ENCODE measurements at regions not wholly inside any gene's neighbourhood (a gene's known extent, or its start where the extent isn't known, plus 50 kb on each side); places are given as distances from the start of the nearest gene placed in this dataset.

DNA sequence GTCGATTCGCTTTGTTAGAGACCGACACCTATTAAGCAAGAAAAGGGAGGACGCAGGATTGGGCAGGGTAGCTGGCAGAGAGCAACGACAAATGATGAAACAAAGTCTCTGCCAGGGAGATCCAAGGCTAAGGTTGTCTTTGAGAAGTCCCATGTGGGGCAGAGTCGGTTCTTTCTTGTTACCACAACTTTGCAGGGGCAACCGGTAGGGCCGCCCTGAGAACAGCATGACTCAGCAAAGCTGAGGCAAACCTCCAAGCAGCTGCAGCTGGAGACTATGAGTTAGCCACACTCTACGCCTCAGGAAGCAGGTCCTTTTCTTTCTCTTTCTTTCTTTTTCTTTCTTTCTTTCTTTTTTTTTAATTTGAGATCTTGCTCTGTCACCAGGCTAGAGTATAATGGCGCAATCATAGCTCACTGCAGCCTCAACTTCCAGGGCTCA lies 452.3 kb upstream of the ID2 start:
- Histone ChIP-seq H3K9me3 (ENCODE audit: insufficient read depth, low read depth, low read length) (no peaks in the 10 kb centered on the region), H3K4me1 (ENCODE audit: control insufficient read depth in 1 of 2, insufficient read depth in 2 of 2, low read length in 2 of 2) (peaks cover 0 to 3% of the 10 kb centered on the region in 2 experiments), H2BK5ac (ENCODE audit: low read depth, low read length, poor library complexity) (no peak overlapping the region), H3K9ac (ENCODE audit: low read length) (no peak overlapping the region), H3K79me2 (ENCODE audit: control insufficient read depth, insufficient read depth, low read length, poor library complexity) (no peaks in the 10 kb centered on the region), H3K4me2 (ENCODE audit: low read length) (no peak overlapping the region), H3K18ac (ENCODE audit: low read length) (no peak overlapping the region), H3K4me3 (ENCODE audit: low read depth, low read length) (no peak overlapping the region), H4K12ac (ENCODE audit: low read depth, low read length) (no peak overlapping the region), H2BK120ac (ENCODE audit: insufficient read depth, low read length, poor library complexity) (no peak overlapping the region), H2BK12ac (ENCODE audit: low read length) (peak overlapping the region; percentile 27), H3K4ac (ENCODE audit: low read depth, low read length) (no peak overlapping the region), H2AFZ (ENCODE audit: insufficient read depth, low read length, poor library complexity) (no peak overlapping the region), H2AK5ac (ENCODE audit: low read length) (no peak overlapping the region), H3K14ac (ENCODE audit: low read length) (no peak overlapping the region), H3K27me3 (ENCODE audit: insufficient read depth, low read length) (no peaks in the 10 kb centered on the region), H4K8ac (ENCODE audit: low read depth, low read length) (no peak overlapping the region), H3K27ac (ENCODE audit: low read depth, low read length) (no peak overlapping the region), H3K36me3 (ENCODE audit: control insufficient read depth in 1 of 2, insufficient read depth in 2 of 2, low read length in 2 of 2) (no peaks in the 10 kb centered on the region), H3K23ac (ENCODE audit: low read length) (no peak overlapping the region), H3K79me1 (ENCODE audit: low read length) (no peaks in the 10 kb centered on the region), H4K91ac (ENCODE audit: low read depth, low read length) (no peak overlapping the region)
- WGBS (ENCODE audit: extremely low coverage, insufficient coverage, insufficient read length): no CpG with 5 or more reads among the region's 10 CpGs
- DNase-seq: peak in 1 of 2 donors; percentile 34

DNA sequence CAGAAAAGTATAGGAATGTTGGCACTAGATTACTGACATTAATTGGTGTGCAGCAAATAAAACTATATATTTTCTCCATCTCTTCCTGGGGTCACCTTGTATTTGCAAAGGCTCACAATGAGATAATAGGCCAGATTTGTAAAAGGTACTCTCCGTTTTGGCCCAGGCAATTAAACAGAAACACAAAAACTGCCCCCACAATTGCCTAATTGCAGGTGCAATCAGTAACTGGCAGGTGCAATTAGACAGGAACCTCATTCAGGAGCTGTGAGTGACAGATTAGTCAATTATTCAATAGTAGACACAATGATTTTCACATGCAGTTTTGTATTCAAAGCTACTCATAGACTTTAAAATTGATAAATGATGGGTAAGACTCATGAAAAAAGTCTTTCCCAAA lies 451.4 kb upstream of the ID2 start:
- Histone ChIP-seq H3K9me3 (ENCODE audit: insufficient read depth, low read depth, low read length) (no peaks in the 10 kb centered on the region), H3K18ac (ENCODE audit: low read length) (no peak overlapping the region), H3K14ac (ENCODE audit: low read length) (no peak overlapping the region), H4K8ac (ENCODE audit: low read depth, low read length) (no peak overlapping the region), H3K79me2 (ENCODE audit: control insufficient read depth, insufficient read depth, low read length, poor library complexity) (no peaks in the 10 kb centered on the region), H3K79me1 (ENCODE audit: low read length) (no peaks in the 10 kb centered on the region), H3K4me3 (ENCODE audit: low read depth, low read length) (no peak overlapping the region), H2BK120ac (ENCODE audit: insufficient read depth, low read length, poor library complexity) (no peak overlapping the region), H3K23ac (ENCODE audit: low read length) (no peak overlapping the region), H3K36me3 (ENCODE audit: control insufficient read depth in 1 of 2, insufficient read depth in 2 of 2, low read length in 2 of 2) (no peaks in the 10 kb centered on the region), H2AFZ (ENCODE audit: insufficient read depth, low read length, poor library complexity) (no peak overlapping the region), H3K4me2 (ENCODE audit: low read length) (no peak overlapping the region), H4K91ac (ENCODE audit: low read depth, low read length) (no peak overlapping the region), H3K27ac (ENCODE audit: low read depth, low read length) (no peak overlapping the region), H3K27me3 (ENCODE audit: insufficient read depth, low read length) (no peaks in the 10 kb centered on the region), H2AK5ac (ENCODE audit: low read length) (no peak overlapping the region), H3K4ac (ENCODE audit: low read depth, low read length) (no peak overlapping the region), H2BK5ac (ENCODE audit: low read depth, low read length, poor library complexity) (no peak overlapping the region), H4K12ac (ENCODE audit: low read depth, low read length) (no peak overlapping the region), H2BK12ac (ENCODE audit: low read length) (no peak overlapping the region), H3K4me1 (ENCODE audit: control insufficient read depth in 1 of 2, insufficient read depth in 2 of 2, low read length in 2 of 2) (peaks cover 0 to 3% of the 10 kb centered on the region in 2 experiments), H3K9ac (ENCODE audit: low read length) (no peak overlapping the region)
- no CpG with 5 or more reads among the region's 1 CpG for WGBS (ENCODE audit: extremely low coverage, insufficient coverage, insufficient read length)
- no peak for DNase-seq

DNA sequence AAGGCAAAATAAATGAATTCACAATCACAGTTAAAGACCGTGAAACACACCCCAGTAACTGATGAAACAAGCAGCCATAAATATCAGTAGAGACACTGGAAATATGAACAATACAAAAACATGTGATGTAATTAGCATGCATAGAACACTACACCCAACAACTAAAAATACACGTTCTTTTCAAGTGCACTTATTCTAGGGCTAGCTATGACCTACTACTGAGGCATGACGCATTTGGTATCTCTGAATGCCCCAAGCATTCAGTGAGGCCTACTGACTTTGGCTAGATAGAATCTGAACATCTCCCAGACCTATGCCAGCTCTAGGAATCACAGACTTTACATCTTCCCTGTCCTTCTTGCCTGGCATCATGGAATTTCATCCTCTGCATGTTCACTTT lies 450.0 kb upstream of the ID2 start:
- Histone ChIP-seq H3K4me3 (ENCODE audit: low read depth, low read length) (no peak overlapping the region), H2BK5ac (ENCODE audit: low read depth, low read length, poor library complexity) (no peak overlapping the region), H3K4me2 (ENCODE audit: low read length) (no peak overlapping the region), H4K8ac (ENCODE audit: low read depth, low read length) (no peak overlapping the region), H3K4ac (ENCODE audit: low read depth, low read length) (no peak overlapping the region), H3K36me3 (ENCODE audit: control insufficient read depth in 1 of 2, insufficient read depth in 2 of 2, low read length in 2 of 2) (no peaks in the 10 kb centered on the region), H2AK5ac (ENCODE audit: low read length) (no peak overlapping the region), H3K79me1 (ENCODE audit: low read length) (no peaks in the 10 kb centered on the region), H2BK120ac (ENCODE audit: insufficient read depth, low read length, poor library complexity) (no peak overlapping the region), H2AFZ (ENCODE audit: insufficient read depth, low read length, poor library complexity) (no peak overlapping the region), H3K9me3 (ENCODE audit: insufficient read depth, low read depth, low read length) (no peaks in the 10 kb centered on the region), H2BK12ac (ENCODE audit: low read length) (no peak overlapping the region), H3K14ac (ENCODE audit: low read length) (no peak overlapping the region), H3K27ac (ENCODE audit: low read depth, low read length) (no peak overlapping the region), H3K4me1 (ENCODE audit: control insufficient read depth in 1 of 2, insufficient read depth in 2 of 2, low read length in 2 of 2) (peaks cover 0 to 3% of the 10 kb centered on the region in 2 experiments), H4K91ac (ENCODE audit: low read depth, low read length) (no peak overlapping the region), H3K18ac (ENCODE audit: low read length) (no peak overlapping the region), H3K79me2 (ENCODE audit: control insufficient read depth, insufficient read depth, low read length, poor library complexity) (no peaks in the 10 kb centered on the region), H3K27me3 (ENCODE audit: insufficient read depth, low read length) (no peaks in the 10 kb centered on the region), H3K23ac (ENCODE audit: low read length) (no peak overlapping the region), H4K12ac (ENCODE audit: low read depth, low read length) (no peak overlapping the region), H3K9ac (ENCODE audit: low read length) (no peak overlapping the region)
- DNase-seq: no peak
- no CpG with 5 or more reads among the region's 3 CpGs for WGBS (ENCODE audit: extremely low coverage, insufficient coverage, insufficient read length)

DNA sequence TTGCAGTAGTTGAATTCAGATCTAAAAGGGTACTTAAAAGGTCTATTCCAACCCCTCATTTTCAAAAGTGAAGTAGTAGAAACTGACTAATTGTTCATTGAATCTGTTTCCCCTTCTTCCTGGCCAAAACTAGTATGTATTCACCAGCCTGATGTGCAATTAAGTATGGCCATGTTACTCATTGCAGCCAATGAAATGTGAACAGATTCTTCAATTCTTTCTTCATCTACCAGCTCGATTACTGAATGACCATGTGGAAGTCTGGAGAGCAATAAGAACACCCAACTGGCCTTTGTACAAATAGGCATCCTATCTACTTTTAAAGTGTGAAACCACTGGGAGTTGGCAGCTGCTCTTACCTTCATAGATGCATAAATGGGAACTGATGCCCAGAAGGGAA lies 449.0 kb upstream of the ID2 start:
- peaks cover 0 to 3% of the 10 kb centered on the region in 2 experiments for H3K4me1 ChIP-seq (ENCODE audit: control insufficient read depth in 1 of 2, insufficient read depth in 2 of 2, low read length in 2 of 2)
- no peaks in the 10 kb centered on the region for H3K79me2 ChIP-seq (ENCODE audit: control insufficient read depth, insufficient read depth, low read length, poor library complexity)
- no peaks in the 10 kb centered on the region for H3K9me3 ChIP-seq (ENCODE audit: insufficient read depth, low read depth, low read length)
- H3K4me3 ChIP-seq (ENCODE audit: low read depth, low read length): no peak overlapping the region
- H3K79me1 ChIP-seq (ENCODE audit: low read length): no peaks in the 10 kb centered on the region
- no peak overlapping the region for H2AFZ ChIP-seq (ENCODE audit: insufficient read depth, low read length, poor library complexity)
- no peak overlapping the region for H3K23ac ChIP-seq (ENCODE audit: low read length)
- no CpG with 5 or more reads among the region's 1 CpG for WGBS (ENCODE audit: extremely low coverage, insufficient coverage, insufficient read length)
- H2AK5ac ChIP-seq (ENCODE audit: low read length): no peak overlapping the region
- no peak overlapping the region for H3K18ac ChIP-seq (ENCODE audit: low read length)
- DNase-seq: no peak
- no peak overlapping the region for H2BK5ac ChIP-seq (ENCODE audit: low read depth, low read length, poor library complexity)
- H4K12ac ChIP-seq (ENCODE audit: low read depth, low read length): no peak overlapping the region
- no peak overlapping the region for H3K4ac ChIP-seq (ENCODE audit: low read depth, low read length)
- H2BK12ac ChIP-seq (ENCODE audit: low read length): no peak overlapping the region
- no peak overlapping the region for H4K91ac ChIP-seq (ENCODE audit: low read depth, low read length)
- H4K8ac ChIP-seq (ENCODE audit: low read depth, low read length): no peak overlapping the region
- no peak overlapping the region for H3K9ac ChIP-seq (ENCODE audit: low read length)
- H3K14ac ChIP-seq (ENCODE audit: low read length): no peak overlapping the region
- no peaks in the 10 kb centered on the region for H3K36me3 ChIP-seq (ENCODE audit: control insufficient read depth in 1 of 2, insufficient read depth in 2 of 2, low read length in 2 of 2)
- no peak overlapping the region for H2BK120ac ChIP-seq (ENCODE audit: insufficient read depth, low read length, poor library complexity)
- no peak overlapping the region for H3K27ac ChIP-seq (ENCODE audit: low read depth, low read length)
- H3K4me2 ChIP-seq (ENCODE audit: low read length): no peak overlapping the region
- no peaks in the 10 kb centered on the region for H3K27me3 ChIP-seq (ENCODE audit: insufficient read depth, low read length)

Data from trophoblast cell (in vitro differentiated cells and primary cell).